ENCODE measurements at regions not wholly inside any gene's neighbourhood (a gene's known extent, or its start where the extent isn't known, plus 50 kb on each side); places are given as distances from the start of the nearest gene placed in this dataset.

DNA sequence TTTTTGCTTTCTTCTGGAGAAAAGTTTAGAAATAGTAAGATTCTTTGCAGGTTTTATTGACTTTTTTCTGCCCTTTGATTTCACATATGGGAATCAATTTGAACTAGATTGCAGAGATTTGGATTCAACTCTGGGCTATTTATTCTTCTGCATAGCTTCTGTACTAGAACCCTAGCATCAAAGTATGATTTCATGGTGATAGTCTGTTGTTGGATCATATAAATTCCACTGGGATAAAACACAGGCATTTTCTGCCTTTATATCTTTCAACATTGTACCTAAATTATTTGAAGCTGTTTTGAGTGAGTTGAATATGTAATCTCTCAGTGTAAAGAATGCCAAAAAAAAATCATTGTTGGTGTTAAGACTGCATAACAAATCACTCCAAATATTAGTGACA is 458.4 kb upstream of the MPDZ start:
- DNase-seq: no peak

DNA sequence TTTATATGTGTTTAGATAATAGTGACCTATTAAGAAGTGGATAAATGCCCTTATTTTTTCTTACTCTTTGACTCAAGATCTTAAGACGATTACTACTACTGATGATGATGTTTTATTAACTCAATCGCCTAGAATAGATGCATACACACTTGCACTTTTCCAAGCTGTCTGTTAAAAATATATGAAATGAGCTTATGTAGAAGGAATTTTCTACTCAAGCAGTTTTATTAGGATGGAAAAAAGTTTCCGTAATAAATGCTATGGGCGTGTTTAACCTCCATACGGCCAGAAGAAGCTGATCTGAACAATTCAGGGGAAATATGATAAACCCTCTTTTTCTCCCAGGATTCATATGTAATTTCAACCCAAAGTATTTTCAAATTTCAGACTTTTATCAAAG is 455.7 kb upstream of the MPDZ start:
- DNase-seq: no peak

DNA sequence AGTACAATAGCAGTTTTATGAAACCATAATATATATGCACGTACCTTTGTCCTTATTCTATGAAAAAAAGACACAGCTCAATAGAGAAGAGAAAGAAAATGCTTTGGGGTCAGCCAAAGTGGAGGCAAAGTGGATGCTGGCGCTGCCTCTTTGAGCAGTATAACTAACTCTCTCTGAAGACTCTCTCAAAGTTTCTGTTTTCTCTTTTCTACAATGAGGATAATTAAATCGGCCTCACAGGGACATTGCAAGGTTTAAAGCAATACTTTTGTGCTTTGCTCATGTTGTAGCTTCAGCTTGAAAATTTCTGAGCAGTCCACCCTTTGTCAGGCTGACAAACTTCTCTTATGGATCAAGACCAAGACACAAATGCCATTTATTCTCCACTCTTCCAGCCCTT is 455.1 kb upstream of the MPDZ start:
- no peak for DNase-seq

DNA sequence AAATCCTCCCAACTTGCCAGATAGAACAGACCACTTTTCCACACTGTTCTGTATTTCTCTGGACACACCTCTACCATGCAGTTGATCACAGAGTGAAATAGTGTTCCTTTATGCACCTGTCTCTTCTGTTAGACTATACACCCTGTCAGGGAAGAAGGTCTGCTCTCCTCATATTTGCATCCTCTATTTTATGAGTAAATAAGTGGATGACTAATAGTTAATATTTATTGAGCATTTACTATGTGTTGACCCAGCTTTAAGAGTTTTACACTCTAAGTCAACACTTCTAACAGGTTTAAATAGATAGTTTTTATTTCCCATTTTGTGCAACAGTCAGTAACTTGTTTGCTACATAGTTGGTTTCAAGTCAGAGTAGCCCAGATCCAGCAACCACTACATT is 452.8 kb upstream of the MPDZ start:
- DNase-seq: no peak

DNA sequence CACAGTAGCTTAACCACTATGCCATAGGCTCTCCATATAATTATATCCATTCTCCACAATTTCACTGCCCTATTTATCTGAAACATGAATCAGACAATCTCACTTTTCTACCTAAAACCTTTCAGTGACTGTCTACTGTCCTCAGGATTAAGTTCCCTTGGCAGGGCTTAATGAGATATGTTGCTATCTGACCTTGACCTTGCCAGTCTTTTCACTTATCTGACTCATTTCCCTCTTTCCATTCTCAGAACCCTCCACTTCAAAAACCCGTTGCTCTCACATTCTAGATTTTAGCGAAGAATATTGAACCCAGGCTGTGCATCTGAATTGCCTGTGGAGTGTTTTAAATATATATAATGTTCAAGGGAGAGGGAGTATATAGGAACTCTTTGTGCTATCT is 452.1 kb upstream of the MPDZ start:
- no peak for DNase-seq

DNA sequence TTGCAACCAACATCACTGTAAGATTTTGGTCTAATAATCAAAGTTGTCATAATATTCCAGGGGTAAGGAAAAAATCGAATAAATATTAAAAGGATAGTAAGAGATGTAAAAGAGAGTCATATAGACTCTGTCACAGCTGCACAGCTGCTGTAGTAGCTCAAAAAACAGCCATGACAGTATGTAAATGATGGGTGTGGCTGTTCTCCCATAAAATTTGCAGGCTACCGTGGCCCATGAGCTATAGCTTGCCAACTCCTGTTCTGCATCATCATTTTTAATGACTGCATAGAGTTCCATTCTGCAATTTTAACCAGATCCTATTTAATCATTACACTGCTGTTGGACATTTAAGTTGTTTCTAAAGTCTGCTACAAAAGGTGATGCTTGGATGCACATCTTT is 450.5 kb upstream of the MPDZ start:
- DNase-seq: no peak

DNA sequence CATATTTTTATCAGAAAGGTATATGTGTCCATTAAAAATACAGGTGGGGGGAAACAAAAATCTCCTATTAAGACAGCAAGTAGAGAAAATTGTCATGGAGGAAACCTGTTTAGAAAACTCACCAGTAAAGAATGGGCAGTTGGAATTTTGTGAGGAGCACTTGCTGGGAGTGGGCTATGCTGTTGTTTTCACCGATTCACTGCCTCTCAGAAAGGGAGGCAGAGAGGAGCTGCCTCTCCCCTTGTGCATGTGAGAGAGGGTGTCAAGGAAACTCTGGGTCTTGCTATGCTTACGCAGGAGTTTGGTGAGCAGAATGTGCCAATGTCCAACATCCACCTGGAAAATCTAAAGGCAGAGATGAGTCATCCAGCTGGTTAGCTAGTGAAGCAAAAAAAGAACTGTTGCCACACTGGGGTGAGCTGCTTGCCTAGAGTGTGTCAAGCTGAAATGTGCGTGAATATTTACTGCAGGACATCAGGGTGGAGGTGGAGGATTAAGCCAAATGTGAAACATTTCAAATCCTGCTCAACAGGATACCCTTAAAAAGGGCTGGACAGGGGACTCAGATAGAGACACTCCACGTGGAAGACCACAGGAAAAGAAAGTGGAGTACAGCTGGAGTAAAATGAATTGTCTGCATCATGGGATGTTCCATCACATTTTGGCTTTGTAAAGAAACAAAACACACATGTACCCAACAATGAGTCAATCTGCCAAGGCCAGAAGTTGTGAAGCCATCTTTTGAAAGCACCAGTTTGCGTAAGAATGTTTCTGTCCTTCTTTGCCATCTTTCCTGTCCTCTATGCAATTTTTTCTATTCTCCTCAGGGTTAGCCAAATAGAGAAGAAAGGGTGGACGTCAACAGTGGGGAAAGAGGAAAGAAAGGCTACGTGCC is 449.7 kb upstream of the MPDZ start:
- no peak for DNase-seq

DNA sequence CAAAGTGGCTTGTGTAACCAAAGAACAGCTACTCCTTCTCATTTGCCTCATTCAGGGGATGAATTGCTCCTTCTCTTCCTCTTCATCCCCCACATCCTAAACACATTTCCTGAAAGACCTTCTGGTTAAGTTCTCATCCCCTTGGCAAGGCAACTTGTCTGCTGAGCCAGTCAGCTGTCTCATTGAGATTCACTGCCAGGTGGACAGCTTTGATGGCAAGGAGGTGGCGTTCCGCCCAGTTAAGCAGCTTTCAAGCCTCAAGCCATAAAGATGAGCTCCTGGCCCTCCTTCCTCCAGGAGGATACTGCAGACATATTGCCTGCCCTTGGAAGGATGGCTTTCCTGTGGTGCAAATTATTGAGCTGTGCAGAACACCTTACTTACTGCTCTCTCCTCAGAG is 448.6 kb upstream of the MPDZ start:
- DNase-seq: no peak

DNA sequence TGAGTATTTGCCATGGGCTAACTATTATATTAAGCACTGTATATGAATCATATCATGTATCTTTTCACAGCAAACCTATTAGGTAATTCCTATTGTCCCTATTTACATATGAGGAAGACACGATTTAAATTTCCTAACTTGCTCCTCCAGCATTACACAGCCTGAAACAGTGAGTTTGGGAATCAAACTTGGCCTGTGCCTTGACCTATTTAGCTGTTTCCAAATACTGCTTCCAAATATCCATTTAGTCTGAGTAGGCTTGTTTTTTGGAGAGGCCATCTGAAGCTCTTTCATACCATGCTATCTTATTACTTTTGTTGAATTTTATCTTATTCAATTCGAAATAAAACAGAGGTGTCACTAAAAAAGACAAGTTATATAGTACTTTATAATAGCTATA is 447.3 kb upstream of the MPDZ start:
- no peak for DNase-seq

DNA sequence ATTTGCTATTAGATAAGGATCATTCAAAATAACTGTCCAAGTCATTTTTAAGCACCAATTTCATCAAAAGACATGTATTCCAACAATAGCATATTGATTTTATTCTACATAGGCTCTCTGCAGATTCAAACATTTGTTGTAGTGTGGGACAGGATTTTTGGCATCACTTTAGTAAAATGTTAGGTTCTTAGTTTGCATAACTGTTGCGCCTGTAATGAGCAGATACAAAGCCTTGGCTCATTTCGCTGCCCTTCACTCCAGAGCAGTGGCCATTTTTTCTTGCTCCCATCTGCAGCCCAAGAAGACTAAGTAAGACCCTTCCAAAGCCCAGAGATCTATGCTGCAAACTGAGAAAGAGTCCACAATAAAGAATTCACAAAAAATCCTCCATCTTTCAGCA is 446.0 kb upstream of the MPDZ start:
- DNase-seq: no peak

DNA sequence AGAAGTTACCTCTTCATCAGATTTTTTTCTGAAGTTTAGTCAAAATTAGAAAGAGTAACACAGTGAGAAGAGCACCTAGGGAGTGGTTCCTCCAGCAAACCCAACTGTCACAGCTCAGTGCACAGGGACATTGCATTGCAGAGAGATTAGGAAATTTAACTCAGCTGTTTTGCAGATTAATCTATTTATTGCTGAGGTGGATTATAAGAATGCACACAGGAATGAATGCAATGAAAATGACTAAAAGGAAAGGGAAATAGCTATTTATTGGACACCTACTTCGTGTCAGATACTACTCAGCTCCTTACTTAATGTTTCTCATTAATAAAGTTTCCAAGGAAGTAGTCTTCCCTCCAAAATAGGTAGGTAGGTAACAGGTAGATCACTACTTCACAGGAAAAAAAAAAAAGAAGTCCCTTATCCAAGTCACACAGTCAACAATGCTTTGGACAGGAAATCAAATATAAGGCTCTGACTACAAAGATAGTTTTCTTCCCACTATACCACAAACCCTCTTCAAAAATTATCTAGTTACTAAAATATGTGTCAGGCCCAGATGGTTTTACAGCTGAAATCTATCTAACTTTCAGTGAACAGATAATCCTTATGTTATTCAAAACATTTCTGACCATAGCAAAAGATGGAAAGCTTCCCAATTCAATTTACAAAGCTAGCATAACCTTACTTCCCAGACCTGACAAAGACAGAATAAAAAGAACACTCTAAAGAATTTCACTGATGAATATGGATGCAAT is 442.2 kb upstream of the MPDZ start:
- no peak for DNase-seq

DNA sequence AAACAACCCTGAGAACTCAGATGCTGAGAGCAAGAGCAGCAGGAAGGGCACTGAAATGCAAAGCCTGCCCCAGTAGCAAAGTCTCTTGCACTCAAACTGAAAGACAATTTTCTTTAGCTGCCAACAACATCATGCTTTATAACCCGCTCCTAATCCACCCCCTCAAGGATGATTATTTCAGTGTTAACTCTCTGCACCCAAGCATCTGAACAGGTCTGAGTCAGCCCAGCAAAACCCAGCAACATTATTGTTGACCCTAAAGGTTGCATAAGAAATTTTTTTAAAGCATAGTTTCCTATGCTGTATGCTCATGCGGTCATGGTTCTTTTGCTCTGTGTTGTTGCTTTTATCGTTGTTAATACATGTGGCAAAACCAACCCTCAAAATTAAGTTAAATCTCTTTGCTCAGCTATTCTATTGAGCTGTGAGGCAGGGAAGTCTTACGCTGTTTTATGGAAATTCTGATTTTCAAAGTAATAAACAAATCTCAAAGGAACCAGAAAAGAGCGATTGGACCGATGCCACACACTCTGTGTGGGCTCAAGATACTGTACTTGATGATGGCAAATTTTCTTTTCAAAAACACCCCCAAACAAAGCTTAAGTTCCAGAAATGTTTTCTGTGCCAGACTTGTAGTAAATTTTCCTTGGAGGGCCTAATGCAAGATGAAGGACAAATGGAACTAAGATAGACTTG is 440.6 kb upstream of the MPDZ start:
- DNase-seq: no peak

DNA sequence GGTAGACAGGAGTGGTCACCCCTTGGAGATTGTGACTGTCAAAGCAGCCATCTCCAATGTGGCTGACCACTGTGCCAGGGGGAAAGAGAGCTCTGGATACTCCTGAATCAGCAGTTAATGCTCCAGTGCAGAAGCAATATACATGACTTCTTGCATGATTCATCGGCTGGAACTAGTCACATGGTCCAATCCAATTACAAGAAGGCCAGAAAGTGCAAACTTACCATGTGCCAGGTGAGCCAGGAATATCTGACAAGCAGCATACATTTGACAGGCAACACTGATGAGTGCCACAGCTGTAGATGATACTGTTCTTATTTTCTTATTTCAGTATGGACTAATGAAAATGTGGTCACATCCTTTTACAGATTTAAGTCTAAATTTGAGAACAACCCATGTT is 440.0 kb upstream of the MPDZ start:
- no peak for DNase-seq

DNA sequence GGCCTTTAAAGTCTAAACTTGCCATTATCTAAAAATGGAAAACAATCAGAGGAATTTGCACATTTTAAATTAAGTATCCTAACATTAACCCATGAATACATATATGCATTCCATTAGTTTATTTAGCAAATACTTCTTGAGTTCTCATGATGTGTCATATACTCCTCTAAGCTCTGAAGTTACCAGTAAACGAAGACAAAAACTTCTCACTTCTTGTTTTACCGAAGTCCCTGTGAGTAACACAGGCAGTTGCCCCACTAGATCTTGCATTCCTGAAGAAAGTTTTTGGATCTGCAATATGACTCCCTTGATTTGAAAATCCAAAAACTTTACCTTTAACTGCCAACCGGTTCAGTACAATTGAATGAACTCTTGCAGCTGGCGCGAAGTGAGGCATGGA is 439.0 kb upstream of the MPDZ start:
- DNase-seq: no peak

DNA sequence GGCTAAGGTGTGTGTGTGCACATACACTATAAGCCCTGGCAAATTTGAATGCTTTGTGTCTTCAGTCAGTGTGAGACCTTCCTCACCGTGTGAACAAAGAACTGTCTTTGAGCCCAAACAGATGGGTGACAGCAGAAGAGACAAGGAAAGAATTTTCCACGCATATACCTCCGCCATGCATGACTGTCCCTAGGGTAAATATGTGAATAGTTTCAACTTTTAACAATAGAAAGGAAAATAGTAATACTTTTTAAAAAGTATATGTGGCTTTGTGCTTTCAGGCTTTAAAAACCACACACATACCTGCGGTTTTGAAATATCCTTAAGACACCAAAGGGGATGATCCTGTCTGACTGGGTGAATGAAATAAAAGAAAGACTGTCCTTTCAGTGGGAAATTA is 438.6 kb upstream of the MPDZ start:
- DNase-seq: no peak

DNA sequence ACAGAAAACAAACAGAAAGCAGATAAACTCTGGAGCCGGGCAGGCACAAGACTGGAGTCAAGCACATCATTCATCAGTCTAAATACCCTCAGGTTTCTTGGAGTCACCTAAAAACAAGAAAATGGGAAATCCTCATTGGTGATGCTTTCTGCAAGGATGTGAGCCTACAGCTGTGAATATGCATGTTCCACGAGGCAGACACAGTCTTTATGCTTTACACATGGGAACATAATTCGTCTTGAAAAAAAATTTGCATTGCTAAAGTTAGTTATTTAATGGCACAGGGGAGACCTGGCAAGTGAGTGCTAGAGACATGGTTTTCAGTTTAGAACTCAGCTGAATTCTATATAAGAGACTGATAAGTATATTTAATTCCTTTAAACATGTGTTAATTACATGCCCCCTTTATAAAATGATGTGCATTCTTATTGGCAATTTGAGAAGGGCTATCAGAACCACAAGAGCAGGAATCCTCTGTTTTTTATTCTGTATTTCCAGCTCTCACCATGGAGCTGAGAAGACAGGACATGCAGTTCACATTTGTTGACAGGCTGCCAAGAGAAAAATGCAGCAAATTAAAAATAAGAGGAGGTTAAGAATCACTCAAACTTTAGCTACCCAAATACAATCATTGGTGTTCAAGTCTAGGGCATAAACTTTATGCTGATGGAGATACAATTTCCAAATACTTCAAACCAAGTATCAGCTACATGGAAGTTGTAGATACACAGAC is 438.0 kb upstream of the MPDZ start:
- DNase-seq: no peak

DNA sequence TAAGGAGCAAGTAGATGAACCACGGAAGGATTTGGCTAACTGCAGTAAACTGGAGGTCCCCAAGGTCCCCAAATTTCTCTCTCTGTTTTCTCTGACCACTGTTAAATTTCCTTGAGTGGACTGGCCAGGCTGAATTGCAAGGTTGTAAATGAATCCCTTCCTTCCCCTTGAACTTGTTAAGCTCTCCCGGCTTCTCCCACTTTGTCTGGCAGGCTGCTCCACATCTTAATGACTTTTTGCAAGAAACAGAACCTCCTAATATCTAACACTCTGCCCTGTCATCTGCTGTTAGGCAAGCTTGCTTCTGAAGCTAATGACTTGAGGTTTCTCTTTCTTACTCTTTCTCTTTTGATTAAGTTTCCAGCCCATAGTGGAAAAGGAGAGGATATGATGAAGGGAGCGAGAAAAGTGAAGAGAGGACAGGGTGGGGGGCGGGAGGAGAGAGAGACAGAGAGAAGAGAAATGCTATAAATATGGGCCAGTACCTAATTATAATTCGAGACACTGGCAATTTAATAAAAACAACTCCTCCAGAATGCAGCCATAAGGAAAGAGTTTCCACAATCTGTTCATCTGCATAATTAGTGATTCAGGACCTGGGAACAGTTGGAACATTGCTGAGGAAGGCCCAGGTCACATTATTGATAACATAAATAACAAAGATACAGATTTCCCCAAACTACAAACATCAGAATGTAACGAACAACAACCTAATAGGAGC is 437.3 kb upstream of the MPDZ start:
- no peak for DNase-seq

DNA sequence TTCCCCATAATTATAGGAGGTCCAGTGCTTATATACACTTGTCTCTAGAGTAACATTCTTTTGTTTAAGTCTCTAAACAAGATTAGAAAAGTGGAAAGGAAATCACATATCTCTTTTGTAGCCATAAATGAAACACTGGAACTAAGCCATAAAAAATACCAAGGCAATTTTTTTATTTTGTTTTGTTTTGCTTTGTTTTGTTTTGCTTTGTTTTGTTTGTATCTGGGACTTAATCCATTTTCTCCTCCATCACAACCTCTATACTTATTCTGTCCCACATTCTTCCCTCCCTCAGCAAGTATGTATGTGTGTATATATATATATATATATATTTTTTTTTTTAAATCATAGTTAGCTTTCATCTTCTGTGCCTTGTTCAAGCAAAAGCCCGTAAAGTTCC is 436.6 kb upstream of the MPDZ start:
- DNase-seq: no peak

DNA sequence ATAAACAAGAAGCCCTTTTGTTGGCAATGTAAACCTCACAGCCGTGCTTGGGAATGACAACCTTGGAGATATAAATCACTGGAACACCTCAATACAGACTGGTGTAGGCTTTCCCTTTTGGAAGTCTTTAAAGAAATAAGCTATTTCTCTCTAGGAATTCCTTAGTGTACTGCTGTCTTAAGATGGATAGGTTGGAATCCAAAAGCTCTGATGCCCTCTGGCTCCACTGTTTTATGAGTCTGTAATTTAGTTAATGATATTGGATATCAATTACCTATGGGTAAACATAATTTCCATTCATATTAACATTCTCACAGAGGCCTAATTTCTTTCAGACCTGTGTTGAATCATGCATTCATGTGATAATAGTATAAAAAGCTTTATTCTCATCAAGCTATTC is 435.9 kb upstream of the MPDZ start:
- no peak for DNase-seq

DNA sequence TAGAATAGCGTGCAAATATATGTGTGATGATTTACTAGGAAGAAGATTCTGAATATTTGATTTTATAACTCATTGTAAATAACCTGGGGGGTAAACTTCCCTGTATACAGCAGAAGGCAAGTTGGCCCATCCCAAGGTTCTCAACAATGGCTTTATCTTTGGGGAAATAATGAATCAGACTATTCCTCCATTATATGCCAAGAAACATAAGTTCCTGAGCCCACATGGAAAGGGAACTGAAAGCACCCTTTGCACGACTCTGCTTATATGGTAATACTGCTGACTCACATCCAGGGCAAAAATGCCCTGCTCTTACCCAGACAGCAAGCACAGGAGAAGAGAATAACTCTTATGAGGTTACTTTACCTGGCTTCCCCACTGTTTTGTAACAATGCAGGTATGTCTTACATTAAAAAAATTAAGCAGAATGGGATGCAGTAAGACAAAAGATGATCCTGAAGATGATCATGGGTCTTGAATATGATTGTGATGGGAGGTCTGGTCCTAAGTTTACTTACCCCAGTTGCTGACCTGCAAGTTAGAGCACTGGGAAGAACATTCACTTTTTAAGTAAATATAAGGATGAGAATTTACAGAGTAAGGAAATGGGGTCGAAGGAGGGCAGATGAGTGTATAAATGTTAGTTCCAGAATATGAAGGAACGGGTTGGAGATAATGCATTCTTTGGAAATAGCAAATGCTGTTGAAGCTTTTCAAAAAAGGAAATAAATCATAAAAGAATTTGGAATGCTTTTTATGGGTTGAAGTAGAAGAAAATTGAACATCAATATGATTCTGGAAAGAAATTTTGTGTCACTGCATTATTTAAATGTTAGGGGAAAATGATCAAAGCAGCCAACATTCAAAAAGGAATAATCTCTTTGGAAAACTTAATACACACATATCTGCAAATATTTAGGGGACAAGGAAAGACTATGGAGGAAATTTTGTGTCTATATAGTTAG is 428.4 kb upstream of the MPDZ start:
- no peak for DNase-seq

DNA sequence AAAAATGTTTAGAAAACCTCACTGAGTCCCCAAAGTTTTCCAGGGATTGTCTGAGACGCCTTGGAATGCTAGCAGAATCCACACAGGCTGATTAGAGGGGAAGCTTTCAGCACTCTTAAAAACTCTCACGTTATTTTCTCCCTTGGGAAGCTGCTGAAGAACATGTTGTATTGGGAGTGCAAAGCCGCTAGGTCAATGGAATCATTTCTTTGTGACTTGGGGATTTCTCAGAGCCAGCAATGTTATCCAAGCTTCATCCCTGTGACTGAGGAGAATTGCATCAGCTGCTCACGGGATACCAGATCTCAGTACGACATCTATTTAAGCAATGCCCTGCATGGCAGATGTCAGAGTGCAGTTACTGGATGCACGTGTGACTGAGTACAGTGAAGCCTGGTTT is 426.4 kb upstream of the MPDZ start:
- no peak for DNase-seq

Data from SHP77 treated with DMSO at 0.1 percent for 48 hours (cell line).